ENCODE measurements at regions not wholly inside any gene's neighbourhood (a gene's known extent, or its start where the extent isn't known, plus 50 kb on each side); places are given as distances from the start of the nearest gene placed in this dataset.

GRCh38 chr7:106375499-106375898 lies 90.7 kb upstream of the NAMPT start:
- TF ChIP-seq POLR2A (IDR thresholded peaks at IDR 0.05) (no peak), CTCF (IDR thresholded peaks at IDR 0.05) (no peak), EP300 (IDR thresholded peaks at IDR 0.05; ENCODE audit: low read depth) (no peak)
